Pancreas (tissue), 10 donors: ENCODE measurements at regions not wholly inside any gene's neighbourhood (a gene's known extent, or its start where the extent isn't known, plus 50 kb on each side); places are given as distances from the start of the nearest gene placed in this dataset.

Experiments
- ATAC-seq, 4 donors: fragments of 200-7000 bp; cut with Tn5 transposase; one replicate each; pipeline versions ENCODE4 v1.8.0 to v1.9.1; 2020; ENCODE audit warnings: mild to moderate bottlenecking in 4 of 4, moderate library complexity in 4 of 4
- DNase-seq, 6 donors: peaks; one replicate each; pipeline ENCODE4 v3.0.0-alpha.2; 2020
- FAIRE-seq: peaks from 2 replicates; lab custom pipeline; 2012; peaks lifted over from hg19 to GRCh38; lab: Jason Lieb, UNC
- H3K27ac ChIP-seq, 4 donors: fragments of 200-600 bp; sonication (generic); 1 replicate in 3 of 4; 2 replicates in 1 of 4; pipeline versions ENCODE4 v1.5.0 to v1.8.0; 2020
- H3K27me3 ChIP-seq, 4 donors: fragments of 200-600 bp; one replicate each; pipeline ENCODE4 v1.8.0; 2021
- H3K36me3 ChIP-seq, 3 donors: fragments of 200-600 bp; sonication (generic) in 1 of 3; one replicate each; pipeline versions ENCODE4 v1.5.0 to v1.8.0; 2020 to 2021
- H3K4me1 ChIP-seq, 3 donors: fragments of 200-600 bp; one replicate each; pipeline ENCODE4 v1.8.0; 2021
- H3K4me3 ChIP-seq, 4 donors: fragments of 200-600 bp; sonication (generic) in 2 of 4; one replicate each; pipeline versions ENCODE4 v1.5.0 to v1.8.0; 2020 to 2021
- H3K9me3 ChIP-seq, 4 donors: fragments of 200-600 bp; one replicate each; pipeline ENCODE4 v1.8.0; 2021
- WGBS, 2 donors: extraction: QIAGEN DNeasy Blood & Tissue Kit; methylation state at CpG; one replicate each; pipeline ENCODE4 v1.1.7; 2013; 5-methylcytosine and 5-hydroxymethylcytosine counted together
- intact Hi-C, 3 donors: fragments of 100-400 bp; cut with DNase I; formaldehyde crosslinking; loops; one replicate each; pipeline versions ENCODE4 v1.11.1 to v1.14.2; 2022
- TF ChIP-seq, protein P1 (sequence below), 4 donors: fragments of 200-600 bp; sonication (generic) in 3 of 4; IDR thresholded peaks; one replicate each; pipeline versions ENCODE4 v1.5.0 to v1.8.0; 2021; ENCODE audit warnings: antibody characterized with exemption in 4 of 4
- donor health status: healthy with polysubstance abuse.
- donor health status: DM: no; HTN: no; CAD: no; lungs with moderate emphysema.
- donor health status: DM: no; HTN: no; CAD: no.
- donor health status: control.
- donor health status: control.
- donor health status: Bipolar disorder and iron deficiency.
- donor health status: DM: yes; HTN: yes; CAD: no.
- donor health status: DM: no; HTN: no; CAD: no.
- donor health status: DM: no; HTN: no; CAD: no.
- donor health status: DM: yes; HTN: yes; CAD: no.

DNA sequence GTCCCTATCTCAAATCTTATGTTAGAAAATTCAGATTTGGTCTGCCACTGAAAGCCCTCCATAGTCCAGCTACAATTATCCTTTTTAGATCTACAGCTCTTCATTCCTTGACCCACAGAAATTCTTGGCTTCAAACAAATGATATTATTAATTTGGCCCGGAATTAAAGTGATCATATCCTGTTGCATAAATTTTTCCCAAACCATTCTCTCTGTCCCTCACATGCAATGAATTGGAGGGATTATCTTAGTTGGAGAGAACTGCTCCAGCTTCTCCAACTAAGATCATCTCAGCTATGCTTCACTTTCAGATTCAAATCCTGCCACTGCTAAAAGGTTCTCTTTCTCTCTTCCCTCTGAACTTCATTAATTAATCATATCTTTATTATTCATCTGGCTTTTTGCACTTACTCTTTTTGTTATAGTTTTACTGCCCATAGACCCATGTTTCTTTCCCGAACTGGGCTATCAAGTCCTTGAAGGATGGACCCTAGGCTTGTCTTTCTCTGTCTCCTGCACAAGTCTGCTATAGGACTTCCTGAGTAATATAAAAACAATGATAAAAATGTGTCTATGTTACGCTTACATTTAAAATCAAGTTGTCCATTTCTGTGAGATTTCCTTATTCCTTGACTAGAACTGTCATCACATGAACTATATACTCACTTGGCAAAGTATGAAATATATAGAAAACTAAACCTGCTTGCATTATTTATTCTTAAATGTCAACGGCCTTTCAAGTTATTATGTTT, 493.9 kb upstream of the MARCKS start:
- intact Hi-C loops, result no loop called here
- Histone ChIP-seq H3K4me1 (peaks cover 0 to 18% (median 13%) of the 10 kb centered on the region in 3 donors), H3K9me3 (no peaks in the 10 kb centered on the region), H3K36me3 (no peaks in the 10 kb centered on the region), H3K4me3 (no peak overlapping the region), H3K27me3 (no peaks in the 10 kb centered on the region), H3K27ac (no peak overlapping the region)
- no peak for DNase-seq
- no peak for ATAC-seq
- no peak for FAIRE-seq
- TF ChIP-seq, protein P1, sequence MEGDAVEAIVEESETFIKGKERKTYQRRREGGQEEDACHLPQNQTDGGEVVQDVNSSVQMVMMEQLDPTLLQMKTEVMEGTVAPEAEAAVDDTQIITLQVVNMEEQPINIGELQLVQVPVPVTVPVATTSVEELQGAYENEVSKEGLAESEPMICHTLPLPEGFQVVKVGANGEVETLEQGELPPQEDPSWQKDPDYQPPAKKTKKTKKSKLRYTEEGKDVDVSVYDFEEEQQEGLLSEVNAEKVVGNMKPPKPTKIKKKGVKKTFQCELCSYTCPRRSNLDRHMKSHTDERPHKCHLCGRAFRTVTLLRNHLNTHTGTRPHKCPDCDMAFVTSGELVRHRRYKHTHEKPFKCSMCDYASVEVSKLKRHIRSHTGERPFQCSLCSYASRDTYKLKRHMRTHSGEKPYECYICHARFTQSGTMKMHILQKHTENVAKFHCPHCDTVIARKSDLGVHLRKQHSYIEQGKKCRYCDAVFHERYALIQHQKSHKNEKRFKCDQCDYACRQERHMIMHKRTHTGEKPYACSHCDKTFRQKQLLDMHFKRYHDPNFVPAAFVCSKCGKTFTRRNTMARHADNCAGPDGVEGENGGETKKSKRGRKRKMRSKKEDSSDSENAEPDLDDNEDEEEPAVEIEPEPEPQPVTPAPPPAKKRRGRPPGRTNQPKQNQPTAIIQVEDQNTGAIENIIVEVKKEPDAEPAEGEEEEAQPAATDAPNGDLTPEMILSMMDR (IDR thresholded peaks at IDR 0.05), result no peak
- 88 to 90% methylated on average over 4 of the region's 4 CpGs for WGBS, 2 donors

- peaks cover 0 to 18% (median 13%) of the 10 kb centered on the region in 3 donors for H3K4me1 ChIP-seq
- no peak overlapping the region for H3K27ac ChIP-seq
- H3K9me3 ChIP-seq, result no peaks in the 10 kb centered on the region
- no peak for ATAC-seq
- no peaks in the 10 kb centered on the region for H3K36me3 ChIP-seq
- DNase-seq, result no peak
- H3K27me3 ChIP-seq, result no peaks in the 10 kb centered on the region
- intact Hi-C loops, result no loop called here
- TF ChIP-seq, protein P1 (IDR thresholded peaks at IDR 0.05), result no peak
- H3K4me3 ChIP-seq, result no peak overlapping the region
- FAIRE-seq, result peak; percentile 41
These were observed 493.3 kb upstream of the MARCKS start for GRCh38 chr6:113363866-113364265.

GRCh38 chr6:113364766-113365165, 492.4 kb upstream of the MARCKS start:
- Histone ChIP-seq H3K27me3 (no peaks in the 10 kb centered on the region), H3K4me1 (peaks cover 0 to 11% (median 9%) of the 10 kb centered on the region in 3 donors), H3K36me3 (no peaks in the 10 kb centered on the region), H3K9me3 (no peaks in the 10 kb centered on the region), H3K4me3 (no peak overlapping the region), H3K27ac (no peak overlapping the region)
- ATAC-seq (no peak), DNase-seq (no peak), FAIRE-seq (no peak)
- intact Hi-C loops, result no loop called here
- 97% methylated on average over 3 of the region's 3 CpGs for WGBS, 2 donors
- TF ChIP-seq, protein P1 (IDR thresholded peaks at IDR 0.05), result no peak

- Histone ChIP-seq H3K4me3 (no peak overlapping the region), H3K27me3 (no peaks in the 10 kb centered on the region), H3K36me3 (no peaks in the 10 kb centered on the region), H3K27ac (no peak overlapping the region), H3K9me3 (no peaks in the 10 kb centered on the region), H3K4me1 (peaks cover 0 to 7% (median 5%) of the 10 kb centered on the region in 3 donors)
- intact Hi-C loops, result no loop called here
- TF ChIP-seq, protein P1 (IDR thresholded peaks at IDR 0.05), result no peak
- FAIRE-seq (no peak), DNase-seq (no peak), ATAC-seq (no peak)
- WGBS, 2 donors, result 90 to 94% methylated on average over 2 of the region's 2 CpGs
These were observed 492.0 kb upstream of the MARCKS start for GRCh38 chr6:113365191-113365590.

DNA sequence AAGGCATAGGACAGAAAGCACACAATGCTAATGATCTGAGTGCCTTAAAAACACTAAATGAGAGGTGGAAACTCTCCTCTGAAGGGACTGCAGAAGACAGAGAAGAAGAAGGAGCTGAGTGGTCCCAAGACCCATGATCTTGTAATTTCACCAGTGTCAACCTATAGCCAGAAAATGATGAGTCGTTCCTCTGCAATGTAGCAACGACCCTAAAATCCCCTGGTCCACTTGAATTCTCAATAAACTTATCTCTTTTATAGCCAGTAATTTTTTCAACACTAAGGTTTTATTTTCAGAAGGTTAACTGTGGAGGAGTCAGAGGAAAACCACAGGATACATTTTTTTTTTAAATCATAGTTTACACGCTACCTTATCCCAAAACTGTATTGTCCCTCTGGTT, 490.6 kb upstream of the MARCKS start:
- H3K27me3 ChIP-seq, result no peaks in the 10 kb centered on the region
- no peaks in the 10 kb centered on the region for H3K9me3 ChIP-seq
- H3K4me1 ChIP-seq, result no peaks in the 10 kb centered on the region
- DNase-seq, result no peak
- no peak for FAIRE-seq
- WGBS, 2 donors, result 73 to 79% methylated on average over 3 of the region's 3 CpGs
- intact Hi-C loops, result no loop called here
- TF ChIP-seq, protein P1 (IDR thresholded peaks at IDR 0.05), result no peak
- H3K27ac ChIP-seq, result no peak overlapping the region
- H3K36me3 ChIP-seq, result no peaks in the 10 kb centered on the region
- ATAC-seq, result no peak
- no peak overlapping the region for H3K4me3 ChIP-seq
